Ishikawa (cell line): ENCODE measurements at regions not wholly inside any gene's neighbourhood (a gene's known extent, or its start where the extent isn't known, plus 50 kb on each side); places are given as distances from the start of the nearest gene placed in this dataset.

Experiments
- CEBPB ChIP-seq: IDR thresholded peaks from 2 replicates; pipeline ENCODE4 v1.6.1; 2012
- CREB1 ChIP-seq: IDR thresholded peaks from 2 replicates; pipeline ENCODE4 v1.6.1; 2012; ENCODE audit warnings: low read depth
- EGR1 ChIP-seq: IDR thresholded peaks from 2 replicates; pipeline ENCODE4 v1.6.1; 2012
- EP300 ChIP-seq: IDR thresholded peaks from 2 replicates; pipeline ENCODE4 v1.6.1; 2012; ENCODE audit warnings: borderline replicate concordance
- FOXM1 ChIP-seq: IDR thresholded peaks from 2 replicates; pipeline ENCODE4 v1.6.1; 2012; ENCODE audit warnings: low read depth, borderline replicate concordance
- MAX ChIP-seq: IDR thresholded peaks from 2 replicates; pipeline ENCODE4 v1.6.1; 2012
- NFIC ChIP-seq: IDR thresholded peaks from 2 replicates; pipeline ENCODE4 v1.6.1; 2012
- RAD21 ChIP-seq: IDR thresholded peaks from 2 replicates; pipeline ENCODE4 v1.6.1; 2012; ENCODE audit warnings: low read depth
- REST ChIP-seq: IDR thresholded peaks from 2 replicates; pipeline ENCODE4 v1.6.1; 2012; ENCODE audit warnings: low read depth, mild to moderate bottlenecking
- TAF1 ChIP-seq: IDR thresholded peaks from 2 replicates; pipeline ENCODE4 v1.6.1; 2012; ENCODE audit warnings: low read depth, mild to moderate bottlenecking
- TCF12 ChIP-seq: IDR thresholded peaks from 2 replicates; pipeline ENCODE4 v1.6.1; 2012; ENCODE audit warnings: low read depth
- TEAD4 ChIP-seq: IDR thresholded peaks from 2 replicates; pipeline ENCODE4 v1.6.1; 2012
- USF1 ChIP-seq: IDR thresholded peaks from 2 replicates; pipeline ENCODE4 v1.6.1; 2012
- YY1 ChIP-seq: IDR thresholded peaks from 2 replicates; pipeline ENCODE4 v1.6.1; 2012; ENCODE audit warnings: low read depth
- ZBTB7A ChIP-seq: IDR thresholded peaks from 2 replicates; pipeline ENCODE4 v1.6.1; 2012; ENCODE audit warnings: low read depth

- no peak for TF ChIP-seq FOXM1
Observed at GRCh38 chr2:52879561-52879960, 888.0 kb upstream of the CHAC2 start.

GRCh38 chr2:52877703-52878102, 889.9 kb upstream of the CHAC2 start:
- TF ChIP-seq REST, result no peak
- TF ChIP-seq EGR1, result no peak
- no peak for TF ChIP-seq RAD21

GRCh38 chr2:52874466-52875106, 893.0 kb upstream of the CHAC2 start:
- no peak for TF ChIP-seq TEAD4
- no peak for TF ChIP-seq FOXM1
- TF ChIP-seq EP300, result no peak
- TF ChIP-seq EGR1, result no peak
- no peak for TF ChIP-seq NFIC
- TF ChIP-seq TCF12, result no peak
- TF ChIP-seq CEBPB, result no peak
- TF ChIP-seq TAF1, result no peak
- no peak for TF ChIP-seq USF1
- no peak for TF ChIP-seq REST
- no peak for TF ChIP-seq YY1
- no peak for TF ChIP-seq ZBTB7A
- no peak for TF ChIP-seq MAX
- no peak for TF ChIP-seq RAD21
- TF ChIP-seq CREB1, result no peak

- no peak for TF ChIP-seq MAX
- no peak for TF ChIP-seq EGR1
- no peak for TF ChIP-seq FOXM1
- TF ChIP-seq USF1, result no peak
- no peak for TF ChIP-seq CREB1
- TF ChIP-seq YY1, result no peak
- no peak for TF ChIP-seq TCF12
- no peak for TF ChIP-seq NFIC
- no peak for TF ChIP-seq REST
- no peak for TF ChIP-seq RAD21
- TF ChIP-seq ZBTB7A, result no peak
- no peak for TF ChIP-seq TEAD4
- TF ChIP-seq TAF1, result no peak
- no peak for TF ChIP-seq EP300
- no peak for TF ChIP-seq CEBPB
Observed at GRCh38 chr2:52862801-52863200, 904.8 kb upstream of the CHAC2 start.

GRCh38 chr2:52861596-52861995, 906.0 kb upstream of the CHAC2 start:
- TF ChIP-seq NFIC (no peak), TAF1 (no peak), TCF12 (no peak), TEAD4 (no peak), RAD21 (no peak), ZBTB7A (no peak), CREB1 (no peak), MAX (no peak), EGR1 (no peak), FOXM1 (no peak), CEBPB (no peak), YY1 (no peak), USF1 (no peak), EP300 (no peak), REST (no peak)
